ENCODE measurements at regions not wholly inside any gene's neighbourhood (a gene's known extent, or its start where the extent isn't known, plus 50 kb on each side); places are given as distances from the start of the nearest gene placed in this dataset.

- TF ChIP-seq CTCF (IDR thresholded peaks at IDR 0.05): no peak
- no peak for TF ChIP-seq TCF7L2 (IDR thresholded peaks at IDR 0.05; ENCODE audit: low read depth, low read length)
- no peak for TF ChIP-seq REST (IDR thresholded peaks at IDR 0.05; ENCODE audit: insufficient read depth in 1 of 2, low read depth in 2 of 2, low read length in 1 of 2)
- no peak for TF ChIP-seq POLR2AphosphoS5 (IDR thresholded peaks at IDR 0.05; ENCODE audit: low read depth, low read length)
- no peak for TF ChIP-seq SIN3A (IDR thresholded peaks at IDR 0.05; ENCODE audit: borderline replicate concordance, insufficient read depth, low read depth, low read length)
These were observed 113.9 kb upstream of the PLXNA4 start for GRCh38 chr7:132690174-132690573.

Data from Panc1 (cell line).